ENCODE measurements at regions not wholly inside any gene's neighbourhood (a gene's known extent, or its start where the extent isn't known, plus 50 kb on each side); places are given as distances from the start of the nearest gene placed in this dataset.

GRCh38 chr5:5042806-5043205, 97.3 kb upstream of the ADAMTS16 start:
- DNase-seq: no peak

GRCh38 chr5:5043346-5043745, 96.8 kb upstream of the ADAMTS16 start:
- DNase-seq: no peak

GRCh38 chr5:5044247-5044840, 95.8 kb upstream of the ADAMTS16 start:
- no peak for DNase-seq

- no peak for DNase-seq
Observed at GRCh38 chr5:5046680-5047502, 93.2 kb upstream of the ADAMTS16 start.

- DNase-seq: no peak
Observed at GRCh38 chr5:5050801-5051200, 89.3 kb upstream of the ADAMTS16 start.

- DNase-seq: no peak
Observed at GRCh38 chr5:5055712-5056111, 84.4 kb upstream of the ADAMTS16 start.

- no peak for DNase-seq
Observed at GRCh38 chr5:5061836-5062235, 78.3 kb upstream of the ADAMTS16 start.

GRCh38 chr5:5062525-5063302, 77.4 kb upstream of the ADAMTS16 start:
- no peak for DNase-seq

GRCh38 chr5:5063533-5063953, 76.6 kb upstream of the ADAMTS16 start:
- DNase-seq: no peak

GRCh38 chr5:5065472-5065871, 74.7 kb upstream of the ADAMTS16 start:
- DNase-seq: no peak

GRCh38 chr5:5066276-5067186, 73.6 kb upstream of the ADAMTS16 start:
- no peak for DNase-seq

GRCh38 chr5:5069851-5070250, 70.3 kb upstream of the ADAMTS16 start:
- no peak for DNase-seq

- DNase-seq: no peak
Observed at GRCh38 chr5:5071554-5071953, 68.6 kb upstream of the ADAMTS16 start.

- DNase-seq: no peak
Observed at GRCh38 chr5:5077236-5077635, 62.9 kb upstream of the ADAMTS16 start.

- no peak for DNase-seq
Observed at GRCh38 chr5:5078009-5078897, 61.9 kb upstream of the ADAMTS16 start.

GRCh38 chr5:5079876-5080275, 60.3 kb upstream of the ADAMTS16 start:
- no peak for DNase-seq

- no peak for DNase-seq
Observed at GRCh38 chr5:5080790-5081189, 59.3 kb upstream of the ADAMTS16 start.

GRCh38 chr5:5085381-5085780, 54.7 kb upstream of the ADAMTS16 start:
- DNase-seq: no peak

- DNase-seq: no peak
Observed at GRCh38 chr5:5089895-5090649, 50.1 kb upstream of the ADAMTS16 start.

Measured in left hindlimb (tissue), 1 donor.